ENCODE measurements at regions not wholly inside any gene's neighbourhood (a gene's known extent, or its start where the extent isn't known, plus 50 kb on each side); places are given as distances from the start of the nearest gene placed in this dataset.

GRCh38 chr11:92413757-92414513, 189.3 kb downstream of the FAT3 start:
- no peak overlapping the region for H3K23ac ChIP-seq (ENCODE audit: insufficient read length, low read depth, low read length)
- no peak overlapping the region for H3K4me2 ChIP-seq (ENCODE audit: insufficient read depth, insufficient read length, low read length)
- no peak overlapping the region for H2BK20ac ChIP-seq (ENCODE audit: low read depth, low read length, poor library complexity, severe bottlenecking)
- no peak for TF ChIP-seq CTCF (conservative IDR thresholded peaks at IDR 0.05)
- no peak overlapping the region for H2BK120ac ChIP-seq (ENCODE audit: low read depth, low read length, poor library complexity, severe bottlenecking)
- H3K36me3 Mint-ChIP-seq (ENCODE audit: insufficient read depth in 1 of 3, low read depth in 3 of 3): no peaks in the 10 kb centered on the region
- H3K79me1 ChIP-seq (ENCODE audit: insufficient read depth, low read depth, low read length, poor library complexity, severe bottlenecking): no peaks in the 10 kb centered on the region
- H3K56ac ChIP-seq (ENCODE audit: insufficient read length, low read depth, low read length): no peak overlapping the region
- no peak overlapping the region for H2BK5ac ChIP-seq (ENCODE audit: insufficient read length, low read length)
- H3K9me3 Mint-ChIP-seq: no peaks in the 10 kb centered on the region
- peaks cover 11% of the 10 kb centered on the region for H3K4me1 ChIP-seq (ENCODE audit: insufficient read depth, low read length)
- no peaks in the 10 kb centered on the region for H3K9me3 ChIP-seq (ENCODE audit: control insufficient read depth, low read depth, low read length)
- H3K27me3 Mint-ChIP-seq (ENCODE audit: low read depth): no peaks in the 10 kb centered on the region
- H3K4me3 Mint-ChIP-seq: no peak overlapping the region
- no peak for DNase-seq
- no peak overlapping the region for H3K18ac ChIP-seq (ENCODE audit: insufficient read length, low read depth, low read length)
- H3K4me1 Mint-ChIP-seq: peaks cover 41 to 49% of the 10 kb centered on the region in 2 experiments
- H3K23me2 ChIP-seq (ENCODE audit: insufficient read length, low read depth, low read length, poor library complexity, severe bottlenecking): no peaks in the 10 kb centered on the region
- no peaks in the 10 kb centered on the region for H3K27me3 ChIP-seq (ENCODE audit: insufficient read depth, low read length)
- no peak overlapping the region for H2BK12ac ChIP-seq (ENCODE audit: insufficient read length, low read depth, low read length)
- H4K5ac ChIP-seq (ENCODE audit: insufficient read length, low read depth, low read length): no peak overlapping the region
- WGBS (ENCODE audit: extremely low coverage, insufficient read length, low lambda C conversion rate): no CpG with 5 or more reads among the region's 7 CpGs
- no peak overlapping the region for H3K4ac ChIP-seq (ENCODE audit: low read depth, low read length)
- H2BK15ac ChIP-seq (ENCODE audit: low read depth, low read length): no peak overlapping the region
- no peaks in the 10 kb centered on the region for H4K20me1 ChIP-seq (ENCODE audit: control insufficient read depth, insufficient read depth, insufficient read length)
- H4K8ac ChIP-seq (replicated peaks; ENCODE audit: insufficient read length, low read depth, low read length): no peak overlapping the region
- H3K27ac Mint-ChIP-seq: no peak overlapping the region
- no peak overlapping the region for H3K14ac ChIP-seq (ENCODE audit: insufficient read depth, low read length)
- no peak overlapping the region for H3K9ac ChIP-seq (ENCODE audit: extremely low read depth, insufficient read length, low read length)
- no peak overlapping the region for H3T11ph ChIP-seq (ENCODE audit: low read length)
- no peak overlapping the region for H2AFZ ChIP-seq (ENCODE audit: low read length)
- H3K27ac ChIP-seq (ENCODE audit: insufficient read length, low read depth, low read length): no peak overlapping the region
- H2AK5ac ChIP-seq (ENCODE audit: insufficient read length, low read length): no peak overlapping the region
- H4K91ac ChIP-seq (ENCODE audit: insufficient read length, low read depth, low read length): no peak overlapping the region
- peaks cover 15% of the 10 kb centered on the region; the same call in 1 of the 2 replicates for H3K79me2 ChIP-seq (ENCODE audit: insufficient read depth, low read length)
